Suprapubic skin (tissue), 4 donors: ENCODE measurements at regions not wholly inside any gene's neighbourhood (a gene's known extent, or its start where the extent isn't known, plus 50 kb on each side); places are given as distances from the start of the nearest gene placed in this dataset.

Experiments
- POLR2A ChIP-seq, 2 donors: fragments of 450-650 bp; IDR thresholded peaks; one replicate each; pipeline ENCODE4 v1.6.1; 2017; ENCODE audit warnings: antibody characterized with exemption in 2 of 2, mild to moderate bottlenecking in 2 of 2, moderate library complexity in 2 of 2
- POLR2AphosphoS5 ChIP-seq, 3 donors: sonication (generic); formaldehyde crosslinking; IDR thresholded peaks; one replicate each; pipeline ENCODE4 v1.6.1; 2017; ENCODE audit warnings: antibody characterized with exemption in 3 of 3
- TF ChIP-seq, protein P1 (sequence below), 2 donors: fragments of 200-600 bp in 1 of 2; fragments of 450-650 bp in 1 of 2; sonication (generic) in 1 of 2; IDR thresholded peaks; one replicate each; pipeline ENCODE4 v1.5.1; 2016 to 2019; ENCODE audit warnings: antibody characterized with exemption in 2 of 2, mild to moderate bottlenecking in 1 of 2, moderate library complexity in 1 of 2

DNA sequence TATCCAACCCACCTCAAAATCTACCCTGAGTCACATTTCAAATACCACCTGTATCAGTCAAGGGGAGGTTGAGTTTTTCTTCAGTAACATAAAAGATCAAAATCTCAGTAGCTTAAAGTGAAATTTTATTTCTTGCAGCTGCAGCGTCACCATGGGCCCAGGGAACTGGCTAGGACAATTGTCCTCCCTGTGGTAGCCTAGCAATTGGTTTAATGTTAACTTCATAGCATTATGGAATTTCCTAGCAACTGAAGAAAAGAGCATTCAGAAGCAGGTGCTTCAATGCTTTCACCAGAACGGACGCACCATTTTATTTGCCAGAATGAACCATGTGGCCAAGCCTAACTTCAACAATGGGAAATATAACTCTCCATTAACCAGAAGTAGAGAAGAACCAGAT is 359.3 kb upstream of the TSHZ3 start:
- TF ChIP-seq, protein P1, sequence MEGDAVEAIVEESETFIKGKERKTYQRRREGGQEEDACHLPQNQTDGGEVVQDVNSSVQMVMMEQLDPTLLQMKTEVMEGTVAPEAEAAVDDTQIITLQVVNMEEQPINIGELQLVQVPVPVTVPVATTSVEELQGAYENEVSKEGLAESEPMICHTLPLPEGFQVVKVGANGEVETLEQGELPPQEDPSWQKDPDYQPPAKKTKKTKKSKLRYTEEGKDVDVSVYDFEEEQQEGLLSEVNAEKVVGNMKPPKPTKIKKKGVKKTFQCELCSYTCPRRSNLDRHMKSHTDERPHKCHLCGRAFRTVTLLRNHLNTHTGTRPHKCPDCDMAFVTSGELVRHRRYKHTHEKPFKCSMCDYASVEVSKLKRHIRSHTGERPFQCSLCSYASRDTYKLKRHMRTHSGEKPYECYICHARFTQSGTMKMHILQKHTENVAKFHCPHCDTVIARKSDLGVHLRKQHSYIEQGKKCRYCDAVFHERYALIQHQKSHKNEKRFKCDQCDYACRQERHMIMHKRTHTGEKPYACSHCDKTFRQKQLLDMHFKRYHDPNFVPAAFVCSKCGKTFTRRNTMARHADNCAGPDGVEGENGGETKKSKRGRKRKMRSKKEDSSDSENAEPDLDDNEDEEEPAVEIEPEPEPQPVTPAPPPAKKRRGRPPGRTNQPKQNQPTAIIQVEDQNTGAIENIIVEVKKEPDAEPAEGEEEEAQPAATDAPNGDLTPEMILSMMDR (IDR thresholded peaks at IDR 0.05) = no peak
- TF ChIP-seq POLR2A (IDR thresholded peaks at IDR 0.05) (no peak), POLR2AphosphoS5 (IDR thresholded peaks at IDR 0.05) (no peak)
